Large intestine (tissue), 3 donors: ENCODE measurements at regions not wholly inside any gene's neighbourhood (a gene's known extent, or its start where the extent isn't known, plus 50 kb on each side); places are given as distances from the start of the nearest gene placed in this dataset.
"Not testable (repeated sequence)": the region's sequence is repeated elsewhere in the genome, so short reads cannot be mapped to it uniquely, and the experiment has no call there.

ENCODE experiments used
- DNase-seq, 2 donors: peaks; one replicate each; pipeline versions ENCODE4 v3.0.0 to v3.0.0-alpha.2; 2013
- H3K27ac ChIP-seq: one replicate; pipeline ENCODE4 v1.5.1; 2013; ENCODE audit warnings: low read length
- H3K27me3 ChIP-seq: 2 replicates; pipeline ENCODE4 v1.6.1; 2013; ENCODE audit warnings: low read length; ENCODE audit not compliant: control insufficient read depth, insufficient read depth
- H3K36me3 ChIP-seq: 2 replicates; pipeline ENCODE4 v1.6.1; 2013; ENCODE audit warnings: low read length; ENCODE audit not compliant: control insufficient read depth, insufficient read depth
- H3K4me1 ChIP-seq: one replicate; pipeline ENCODE4 v1.6.1; 2013; ENCODE audit warnings: low read length; ENCODE audit not compliant: control insufficient read depth, insufficient read depth
- H3K4me3 ChIP-seq: one replicate; pipeline ENCODE4 v1.5.1; 2013; ENCODE audit warnings: low read length
- H3K9me3 ChIP-seq: one replicate; pipeline ENCODE4 v1.6.1; 2013; ENCODE audit warnings: mild to moderate bottlenecking, low read depth, low read length, moderate library complexity; ENCODE audit not compliant: control insufficient read depth
- WGBS: methylation state at CpG from one replicate; pipeline ENCODE4 v1.1.5; 2013; ENCODE audit warnings: low lambda C conversion rate; ENCODE audit not compliant: insufficient coverage; 5-methylcytosine and 5-hydroxymethylcytosine counted together

DNA sequence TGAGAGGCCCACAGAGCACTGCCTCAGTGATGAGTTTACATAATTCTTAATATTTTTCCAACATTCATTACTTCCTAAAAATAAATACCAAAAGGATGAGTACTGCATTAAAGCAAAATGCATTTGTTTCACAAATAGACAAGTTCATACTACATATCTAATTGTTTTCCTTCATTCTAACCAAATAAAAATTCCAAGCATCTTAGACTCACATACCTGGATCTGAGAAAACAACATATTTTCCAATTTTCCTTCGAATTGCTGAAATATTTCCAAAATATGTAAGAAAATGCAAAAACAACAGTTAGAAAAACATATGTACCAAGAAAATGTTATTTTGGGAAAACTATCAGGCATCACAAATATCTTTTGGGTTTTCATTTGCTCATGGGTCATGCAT is 127.9 kb upstream of the CEP126 start:
- H3K27me3 ChIP-seq: no peaks in the 10 kb centered on the region
- H3K4me1 ChIP-seq: no peaks in the 10 kb centered on the region
- 82% methylated on average over 1 of the region's 1 CpG for WGBS

DNA sequence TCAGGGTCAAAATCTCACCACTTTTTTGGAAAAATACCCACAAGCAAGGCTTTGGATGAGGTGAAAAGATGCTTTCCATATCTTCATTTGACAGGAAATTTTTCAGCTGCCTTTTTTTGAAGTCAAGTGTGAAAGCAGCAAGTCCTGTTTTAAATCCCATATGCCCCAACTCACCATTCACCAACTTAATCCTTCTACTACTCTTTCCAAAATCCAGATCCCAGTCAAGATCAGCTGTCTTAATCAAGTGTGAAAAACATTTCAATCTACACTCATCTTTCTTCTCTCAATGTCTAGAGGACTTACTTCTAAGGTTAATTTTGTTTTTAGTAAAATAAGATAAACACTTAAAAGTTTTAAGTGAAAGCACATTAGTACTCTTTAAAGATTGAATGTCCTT is 128.4 kb upstream of the CEP126 start:
- Histone ChIP-seq H3K9me3 (no peaks in the 10 kb centered on the region), H3K27ac (no peak overlapping the region), H3K4me1 (no peaks in the 10 kb centered on the region), H3K4me3 (no peak overlapping the region), H3K36me3 (no peaks in the 10 kb centered on the region), H3K27me3 (no peaks in the 10 kb centered on the region)
- DNase-seq: no peak

More for the DNA sequence above, 127.9 kb upstream of the CEP126 start:
- Histone ChIP-seq H3K27ac (no peak overlapping the region), H3K36me3 (no peaks in the 10 kb centered on the region), H3K9me3 (no peaks in the 10 kb centered on the region), H3K4me3 (no peak overlapping the region)
- no peak for DNase-seq

- not testable (repeated sequence) for H3K27ac ChIP-seq, H3K27me3 ChIP-seq, DNase-seq, H3K4me1 ChIP-seq, H3K9me3 ChIP-seq, H3K4me3 ChIP-seq, H3K36me3 ChIP-seq
- WGBS: no CpG with 5 or more reads among the region's 1 CpG
Measured at GRCh38 chr11:101779167-101779566, 135.6 kb upstream of the CEP126 start.

- no peak for DNase-seq
- 100% methylated on average over 1 of the region's 1 CpG for WGBS
- Histone ChIP-seq H3K4me1 (no peaks in the 10 kb centered on the region), H3K9me3 (no peaks in the 10 kb centered on the region), H3K27ac (no peak overlapping the region), H3K27me3 (no peaks in the 10 kb centered on the region), H3K4me3 (no peak overlapping the region), H3K36me3 (no peaks in the 10 kb centered on the region)
Measured at GRCh38 chr11:101777476-101777875, 137.3 kb upstream of the CEP126 start.

DNA sequence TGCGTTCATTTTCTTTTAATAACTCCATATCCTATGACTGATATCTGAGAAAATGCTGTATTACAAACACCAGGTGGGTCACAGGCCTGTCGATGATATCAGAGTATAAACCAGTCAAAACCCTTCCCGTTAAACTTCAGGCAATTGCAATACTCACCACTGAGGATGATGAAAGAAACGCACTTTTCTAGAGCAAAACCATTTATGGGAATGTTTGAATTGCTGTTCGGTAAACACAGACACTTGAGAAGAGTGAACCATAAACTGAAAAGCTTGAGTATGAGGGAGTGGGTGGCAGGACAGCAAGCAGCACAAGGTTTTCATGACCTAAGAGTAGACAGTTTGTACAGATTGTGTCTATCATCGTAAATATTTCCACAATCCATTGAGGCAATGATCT is 139.8 kb upstream of the CEP126 start:
- DNase-seq: no peak
- no peak overlapping the region for H3K4me3 ChIP-seq
- 92% methylated on average over 1 of the region's 6 CpGs for WGBS

DNA sequence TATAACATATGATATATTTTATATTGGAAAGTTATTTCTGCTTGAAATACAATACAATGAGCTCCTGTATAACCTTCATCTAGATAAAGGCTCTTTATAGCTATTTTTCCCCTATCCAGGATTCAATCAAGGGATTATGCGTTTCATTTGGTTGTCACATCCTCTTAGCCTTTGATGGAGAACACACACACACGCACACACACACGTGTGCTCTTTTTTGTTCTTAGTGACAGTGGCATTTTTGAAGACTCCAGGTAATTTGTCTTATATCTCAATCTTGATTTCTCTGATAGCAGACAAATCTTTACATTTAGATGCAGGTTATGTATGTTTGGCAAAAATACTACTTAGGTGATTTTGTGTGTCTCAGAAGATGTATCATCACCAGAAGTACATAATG is 144.2 kb upstream of the CEP126 start:
- H3K36me3 ChIP-seq: no peaks in the 10 kb centered on the region
- H3K4me3 ChIP-seq: no peak overlapping the region
- WGBS: no CpG with 5 or more reads among the region's 3 CpGs
- no peaks in the 10 kb centered on the region for H3K9me3 ChIP-seq
- DNase-seq: no peak
- H3K4me1 ChIP-seq: no peaks in the 10 kb centered on the region
- H3K27me3 ChIP-seq: no peaks in the 10 kb centered on the region
- H3K27ac ChIP-seq: no peak overlapping the region

More for the DNA sequence above, 139.8 kb upstream of the CEP126 start:
- Histone ChIP-seq H3K27me3 (no peaks in the 10 kb centered on the region), H3K9me3 (no peaks in the 10 kb centered on the region), H3K36me3 (no peaks in the 10 kb centered on the region), H3K27ac (no peak overlapping the region), H3K4me1 (no peaks in the 10 kb centered on the region)

DNA sequence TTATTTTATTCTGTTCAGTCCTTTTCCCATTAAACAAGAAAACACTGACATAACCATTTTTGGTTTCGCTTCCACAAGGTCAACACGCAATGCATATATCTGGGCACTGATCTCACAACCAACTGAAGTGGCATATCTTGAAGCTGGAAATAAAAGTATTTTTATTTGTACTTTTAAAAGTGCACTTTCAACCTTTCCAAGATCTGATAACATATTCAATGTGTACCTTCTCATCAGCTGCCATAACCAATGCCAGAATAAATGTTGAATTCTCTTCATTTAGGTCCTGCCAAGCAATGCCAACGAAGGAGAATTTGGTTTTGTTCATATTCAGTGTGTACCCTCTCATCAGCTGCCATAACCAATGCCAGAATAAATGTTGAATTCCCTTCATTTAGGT is 148.9 kb upstream of the CEP126 start:
- H3K36me3 ChIP-seq: no peaks in the 10 kb centered on the region
- no peaks in the 10 kb centered on the region for H3K9me3 ChIP-seq
- H3K4me1 ChIP-seq: no peaks in the 10 kb centered on the region
- H3K27me3 ChIP-seq: no peaks in the 10 kb centered on the region
- H3K27ac ChIP-seq: no peak overlapping the region
- no peak for DNase-seq
- H3K4me3 ChIP-seq: no peak overlapping the region
- WGBS: 80% methylated on average over 1 of the region's 3 CpGs

DNA sequence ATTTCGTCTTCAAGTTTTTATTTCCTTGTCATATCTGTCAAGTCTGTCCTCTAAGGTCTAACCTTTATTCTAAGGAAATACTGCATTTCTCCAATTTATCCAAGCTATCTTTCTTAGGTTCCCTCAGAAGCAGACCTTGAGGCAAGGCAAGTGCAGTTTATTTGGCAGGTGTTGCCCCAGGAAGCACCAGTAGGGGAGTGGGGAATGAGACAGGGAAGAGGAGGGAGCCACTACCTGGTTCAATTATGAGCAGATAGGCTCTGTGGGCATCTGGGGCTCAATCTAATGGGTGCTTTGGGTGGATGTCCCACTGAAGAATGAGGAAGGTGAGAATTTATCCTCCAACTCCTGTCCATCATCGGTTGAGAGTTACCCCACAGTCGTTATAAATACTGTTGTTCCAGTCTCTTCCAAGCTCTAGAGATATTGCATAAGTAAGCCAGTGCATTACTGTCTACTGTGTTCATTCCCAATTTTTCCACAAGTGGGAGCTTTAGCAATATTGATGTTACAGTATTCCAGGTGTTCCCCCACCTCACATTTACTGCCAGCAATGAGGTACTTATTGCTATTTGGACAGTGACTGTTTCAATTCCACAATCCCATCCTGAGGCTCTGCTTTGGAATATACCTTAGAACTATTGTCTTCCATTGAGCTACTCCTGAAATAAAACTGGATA is 154.9 kb upstream of the CEP126 start:
- 100% methylated on average over 1 of the region's 3 CpGs for whole genome bisulfite sequencing
- DNase-seq: no peak

GRCh38 chr11:101757741-101758140 is 157.1 kb upstream of the CEP126 start:
- no peaks in the 10 kb centered on the region for H3K36me3 ChIP-seq
- no peak for DNase-seq
- H3K9me3 ChIP-seq: no peaks in the 10 kb centered on the region
- no peaks in the 10 kb centered on the region for H3K27me3 ChIP-seq
- H3K27ac ChIP-seq: no peak overlapping the region
- whole genome bisulfite sequencing: no CpG with 5 or more reads among the region's 1 CpG
- no peak overlapping the region for H3K4me3 ChIP-seq
- H3K4me1 ChIP-seq: no peaks in the 10 kb centered on the region

More for the DNA sequence above, 154.9 kb upstream of the CEP126 start:
- Histone ChIP-seq H3K4me3 (no peak overlapping the region), H3K27ac (no peak overlapping the region), H3K4me1 (no peaks in the 10 kb centered on the region), H3K9me3 (no peaks in the 10 kb centered on the region), H3K36me3 (no peaks in the 10 kb centered on the region), H3K27me3 (no peaks in the 10 kb centered on the region)

GRCh38 chr11:101748572-101749344 is 165.0 kb upstream of the TRPC6 start:
- 45% methylated on average over 2 of the region's 3 CpGs for WGBS
- no peaks in the 10 kb centered on the region for H3K4me1 ChIP-seq
- H3K27me3 ChIP-seq: no peaks in the 10 kb centered on the region
- DNase-seq: no peak
- H3K4me3 ChIP-seq: no peak overlapping the region
- no peaks in the 10 kb centered on the region for H3K36me3 ChIP-seq
- no peak overlapping the region for H3K27ac ChIP-seq
- no peaks in the 10 kb centered on the region for H3K9me3 ChIP-seq

GRCh38 chr11:101745756-101746155 is 161.9 kb upstream of the TRPC6 start:
- Histone ChIP-seq H3K27ac (no peak overlapping the region), H3K9me3 (no peaks in the 10 kb centered on the region), H3K4me3 (no peak overlapping the region), H3K36me3 (no peaks in the 10 kb centered on the region), H3K4me1 (no peaks in the 10 kb centered on the region), H3K27me3 (no peaks in the 10 kb centered on the region)
- 80% methylated on average over 1 of the region's 1 CpG for whole genome bisulfite sequencing
- DNase-seq: no peak
